ENCODE measurements at regions not wholly inside any gene's neighbourhood (a gene's known extent, or its start where the extent isn't known, plus 50 kb on each side); places are given as distances from the start of the nearest gene placed in this dataset.

DNA sequence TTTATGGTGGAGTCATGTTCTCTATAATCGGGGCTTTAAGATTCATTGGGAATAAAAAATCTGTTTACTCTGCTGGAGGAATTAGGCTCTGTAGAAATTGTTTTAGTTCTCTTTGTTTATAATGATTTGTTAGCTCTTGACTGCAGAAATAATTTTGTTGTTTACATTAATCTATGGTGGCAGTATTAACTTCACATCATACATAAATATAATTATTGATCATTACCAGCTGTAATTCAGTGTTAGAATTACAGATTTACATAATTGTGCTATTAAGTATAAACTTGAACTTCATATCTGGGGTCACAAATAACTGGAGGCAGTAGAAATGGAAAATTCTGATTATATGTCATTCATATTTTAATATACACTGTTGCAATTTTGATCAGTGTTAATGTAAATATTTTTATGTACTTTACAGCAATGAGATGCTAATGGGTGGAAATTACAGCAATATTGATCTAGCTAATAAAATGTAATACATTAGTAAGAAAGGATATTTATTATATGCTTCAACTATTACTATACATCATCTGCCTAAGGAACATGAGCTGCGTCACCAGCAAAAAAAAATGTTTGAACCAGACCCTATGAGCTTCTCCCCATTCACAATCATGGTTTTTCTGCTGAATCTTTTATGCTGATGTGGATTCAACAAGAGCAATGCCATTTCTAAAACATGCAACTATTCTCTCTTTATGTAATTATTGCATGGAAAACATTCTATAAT is 846.6 kb downstream of the NR2F1-AS1 start:
- no peak overlapping the region for H2AFZ ChIP-seq (ENCODE audit: low read length)
- no peak overlapping the region for H3K4me3 ChIP-seq (ENCODE audit: insufficient read depth, low read length)
- H4K20me1 ChIP-seq (ENCODE audit: insufficient read depth, low read length): no peaks in the 10 kb centered on the region
- no peaks in the 10 kb centered on the region for H3K79me2 ChIP-seq (ENCODE audit: insufficient read depth, low read length)
- H3K9me3 ChIP-seq (ENCODE audit: low read depth, low read length): no peaks in the 10 kb centered on the region
- H3K27ac ChIP-seq (ENCODE audit: low read depth, low read length): no peak overlapping the region
- H3K27me3 ChIP-seq (ENCODE audit: insufficient read depth, low read length): no peaks in the 10 kb centered on the region
- no peak for DNase-seq (ENCODE audit: insufficient read length, low spot score, missing footprints)
- no peaks in the 10 kb centered on the region for H3K4me1 ChIP-seq (ENCODE audit: insufficient read depth, low read length)
- TF ChIP-seq, protein P1, sequence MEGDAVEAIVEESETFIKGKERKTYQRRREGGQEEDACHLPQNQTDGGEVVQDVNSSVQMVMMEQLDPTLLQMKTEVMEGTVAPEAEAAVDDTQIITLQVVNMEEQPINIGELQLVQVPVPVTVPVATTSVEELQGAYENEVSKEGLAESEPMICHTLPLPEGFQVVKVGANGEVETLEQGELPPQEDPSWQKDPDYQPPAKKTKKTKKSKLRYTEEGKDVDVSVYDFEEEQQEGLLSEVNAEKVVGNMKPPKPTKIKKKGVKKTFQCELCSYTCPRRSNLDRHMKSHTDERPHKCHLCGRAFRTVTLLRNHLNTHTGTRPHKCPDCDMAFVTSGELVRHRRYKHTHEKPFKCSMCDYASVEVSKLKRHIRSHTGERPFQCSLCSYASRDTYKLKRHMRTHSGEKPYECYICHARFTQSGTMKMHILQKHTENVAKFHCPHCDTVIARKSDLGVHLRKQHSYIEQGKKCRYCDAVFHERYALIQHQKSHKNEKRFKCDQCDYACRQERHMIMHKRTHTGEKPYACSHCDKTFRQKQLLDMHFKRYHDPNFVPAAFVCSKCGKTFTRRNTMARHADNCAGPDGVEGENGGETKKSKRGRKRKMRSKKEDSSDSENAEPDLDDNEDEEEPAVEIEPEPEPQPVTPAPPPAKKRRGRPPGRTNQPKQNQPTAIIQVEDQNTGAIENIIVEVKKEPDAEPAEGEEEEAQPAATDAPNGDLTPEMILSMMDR (IDR thresholded peaks at IDR 0.05; ENCODE audit: extremely low read depth, low read depth, low read length): no peak
- H3K4me2 ChIP-seq (ENCODE audit: insufficient read depth, low read length): no peak overlapping the region
- H3K36me3 ChIP-seq (ENCODE audit: insufficient read depth, low read length): no peaks in the 10 kb centered on the region

DNA sequence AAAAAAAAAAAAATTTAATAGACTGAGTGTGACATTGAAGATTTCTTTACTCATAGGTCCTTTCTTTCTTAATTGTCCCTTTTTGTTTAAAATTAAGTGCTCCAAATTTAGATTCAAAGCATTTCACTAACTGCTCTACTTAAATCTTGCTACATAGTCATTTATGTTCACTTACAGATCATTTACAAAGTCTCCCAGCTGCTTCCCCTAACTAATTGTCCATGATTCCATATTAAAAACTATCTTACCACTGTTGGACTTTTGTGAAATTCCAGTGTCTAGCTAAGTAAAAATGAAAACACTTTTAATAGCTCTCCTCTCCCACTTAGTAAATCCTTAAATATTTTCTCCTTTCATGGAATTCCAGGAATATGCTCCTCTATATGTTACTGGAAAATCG is 850.5 kb downstream of the NR2F1-AS1 start:
- no peak overlapping the region for H3K4me3 ChIP-seq (ENCODE audit: insufficient read depth, low read length)
- no peaks in the 10 kb centered on the region for H3K27me3 ChIP-seq (ENCODE audit: insufficient read depth, low read length)
- no peak overlapping the region for H3K4me2 ChIP-seq (ENCODE audit: insufficient read depth, low read length)
- no peaks in the 10 kb centered on the region for H3K36me3 ChIP-seq (ENCODE audit: insufficient read depth, low read length)
- no peaks in the 10 kb centered on the region for H3K79me2 ChIP-seq (ENCODE audit: insufficient read depth, low read length)
- no peaks in the 10 kb centered on the region for H3K9me3 ChIP-seq (ENCODE audit: low read depth, low read length)
- H4K20me1 ChIP-seq (ENCODE audit: insufficient read depth, low read length): no peaks in the 10 kb centered on the region
- no peaks in the 10 kb centered on the region for H3K4me1 ChIP-seq (ENCODE audit: insufficient read depth, low read length)
- H3K27ac ChIP-seq (ENCODE audit: low read depth, low read length): no peak overlapping the region
- TF ChIP-seq, protein P1 (IDR thresholded peaks at IDR 0.05; ENCODE audit: extremely low read depth, low read depth, low read length): no peak
- no peak overlapping the region for H2AFZ ChIP-seq (ENCODE audit: low read length)
- no peak for DNase-seq (ENCODE audit: insufficient read length, low spot score, missing footprints)

DNA sequence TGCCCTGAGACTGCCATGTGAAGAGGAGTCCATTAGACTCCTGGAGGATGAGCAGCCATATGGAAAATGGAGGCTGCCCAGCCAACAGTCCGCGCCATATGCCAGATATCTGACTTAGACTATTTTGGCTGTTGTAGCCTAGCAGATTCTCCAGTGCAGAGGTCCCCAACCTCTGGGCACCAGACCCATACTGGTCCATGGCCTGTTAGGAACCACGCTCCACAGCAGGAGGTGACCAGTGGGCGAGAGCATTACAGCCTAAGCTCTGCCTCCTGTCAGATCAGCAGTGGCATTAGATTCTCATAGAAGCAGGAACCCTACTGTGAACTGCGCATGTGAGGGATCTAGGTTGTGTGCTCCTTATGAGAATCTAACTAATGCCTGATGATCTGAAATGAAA is 851.9 kb downstream of the NR2F1-AS1 start:
- Histone ChIP-seq H3K9me3 (ENCODE audit: low read depth, low read length) (no peaks in the 10 kb centered on the region), H3K36me3 (ENCODE audit: insufficient read depth, low read length) (no peaks in the 10 kb centered on the region), H3K4me3 (ENCODE audit: insufficient read depth, low read length) (no peak overlapping the region), H3K4me2 (ENCODE audit: insufficient read depth, low read length) (no peak overlapping the region), H2AFZ (ENCODE audit: low read length) (no peak overlapping the region), H4K20me1 (ENCODE audit: insufficient read depth, low read length) (no peaks in the 10 kb centered on the region), H3K79me2 (ENCODE audit: insufficient read depth, low read length) (no peaks in the 10 kb centered on the region), H3K27ac (ENCODE audit: low read depth, low read length) (no peak overlapping the region), H3K27me3 (ENCODE audit: insufficient read depth, low read length) (no peaks in the 10 kb centered on the region), H3K4me1 (ENCODE audit: insufficient read depth, low read length) (no peaks in the 10 kb centered on the region)
- TF ChIP-seq, protein P1 (IDR thresholded peaks at IDR 0.05; ENCODE audit: extremely low read depth, low read depth, low read length): no peak
- DNase-seq (ENCODE audit: insufficient read length, low spot score, missing footprints): no peak

DNA sequence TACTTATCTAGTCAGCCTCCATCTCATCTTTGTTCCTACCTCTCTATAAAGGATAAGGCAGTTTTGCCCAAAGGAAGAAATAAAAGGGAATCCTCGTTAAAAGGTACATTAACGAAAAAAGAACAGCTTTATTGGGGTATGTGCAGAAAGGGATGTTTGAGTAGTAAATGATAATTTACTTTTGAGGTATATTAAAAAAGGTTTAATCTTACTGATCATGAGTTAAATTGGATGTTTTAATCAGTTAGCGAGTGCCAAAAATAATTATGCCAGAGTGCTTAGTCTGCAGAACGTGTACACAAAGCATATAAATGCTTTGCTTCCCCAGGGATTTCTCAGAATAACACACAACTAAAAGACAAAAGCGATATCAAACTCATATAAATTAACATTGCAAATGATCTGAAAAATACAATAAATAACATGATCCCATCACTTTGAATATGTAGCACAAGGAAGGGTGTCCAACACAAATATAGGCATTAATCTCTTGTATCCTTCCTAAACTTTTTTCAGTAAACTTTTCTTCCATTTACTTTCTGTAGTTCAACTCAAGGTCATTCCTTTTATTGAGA is 865.0 kb downstream of the NR2F1-AS1 start:
- DNase-seq (ENCODE audit: insufficient read length, low spot score, missing footprints): no peak
- Histone ChIP-seq H4K20me1 (ENCODE audit: insufficient read depth, low read length) (no peaks in the 10 kb centered on the region), H3K4me2 (ENCODE audit: insufficient read depth, low read length) (no peak overlapping the region), H2AFZ (ENCODE audit: low read length) (no peak overlapping the region), H3K27ac (ENCODE audit: low read depth, low read length) (no peak overlapping the region), H3K79me2 (ENCODE audit: insufficient read depth, low read length) (no peaks in the 10 kb centered on the region), H3K9me3 (ENCODE audit: low read depth, low read length) (no peaks in the 10 kb centered on the region), H3K4me3 (ENCODE audit: insufficient read depth, low read length) (no peak overlapping the region), H3K27me3 (ENCODE audit: insufficient read depth, low read length) (no peaks in the 10 kb centered on the region), H3K36me3 (ENCODE audit: insufficient read depth, low read length) (no peaks in the 10 kb centered on the region), H3K4me1 (ENCODE audit: insufficient read depth, low read length) (peaks cover 3% of the 10 kb centered on the region)
- TF ChIP-seq, protein P1 (IDR thresholded peaks at IDR 0.05; ENCODE audit: extremely low read depth, low read depth, low read length): no peak
